Kidney capillary endothelial cell (primary cell): ENCODE measurements at regions not wholly inside any gene's neighbourhood (a gene's known extent, or its start where the extent isn't known, plus 50 kb on each side); places are given as distances from the start of the nearest gene placed in this dataset.

ENCODE experiments used
- DNase-seq: peaks from one replicate; pipeline ENCODE4 v3.0.0-alpha.2; 2018; ENCODE audit warnings: low spot score

- DNase-seq: no peak
Observed at GRCh38 chr9:14466828-14467227, 152.9 kb upstream of the NFIB start.

- no peak for DNase-seq
Observed at GRCh38 chr9:14466429-14466818, 152.5 kb upstream of the NFIB start.

- DNase-seq: no peak
Observed at GRCh38 chr9:14462950-14463349, 149.0 kb upstream of the NFIB start.

- no peak for DNase-seq
Observed at GRCh38 chr9:14455243-14455642, 141.3 kb upstream of the NFIB start.

- no peak for DNase-seq
Observed at GRCh38 chr9:14453286-14453685, 139.3 kb upstream of the NFIB start.

GRCh38 chr9:14452539-14452938, 138.6 kb upstream of the NFIB start:
- no peak for DNase-seq

- DNase-seq: no peak
Observed at GRCh38 chr9:14451949-14452348, 138.0 kb upstream of the NFIB start.

GRCh38 chr9:14447103-14447502, 133.2 kb upstream of the NFIB start:
- DNase-seq: no peak

- DNase-seq: no peak
Observed at GRCh38 chr9:14445946-14446345, 132.0 kb upstream of the NFIB start.

- no peak for DNase-seq
Observed at GRCh38 chr9:14442956-14443355, 129.0 kb upstream of the NFIB start.

- no peak for DNase-seq
Observed at GRCh38 chr9:14441976-14442651, 128.2 kb upstream of the NFIB start.

- DNase-seq: no peak
Observed at GRCh38 chr9:14441115-14441514, 127.2 kb upstream of the NFIB start.

GRCh38 chr9:14440062-14440461, 126.1 kb upstream of the NFIB start:
- no peak for DNase-seq

- DNase-seq: no peak
Observed at GRCh38 chr9:14439555-14439954, 125.6 kb upstream of the NFIB start.

- no peak for DNase-seq
Observed at GRCh38 chr9:14438232-14439021, 124.5 kb upstream of the NFIB start.

GRCh38 chr9:14437354-14438231, 123.7 kb upstream of the NFIB start:
- peak; percentile 47 for DNase-seq

- no peak for DNase-seq
Observed at GRCh38 chr9:14435871-14436270, 121.9 kb upstream of the NFIB start.

GRCh38 chr9:14434971-14435718, 121.2 kb upstream of the NFIB start:
- DNase-seq: no peak

- no peak for DNase-seq
Observed at GRCh38 chr9:14434158-14434504, 120.2 kb upstream of the NFIB start.

- peak; percentile 48 for DNase-seq
Observed at GRCh38 chr9:14433351-14434157, 119.6 kb upstream of the NFIB start.

- no peak for DNase-seq
Observed at GRCh38 chr9:14432666-14433350, 118.9 kb upstream of the NFIB start.
